ENCODE measurements at regions not wholly inside any gene's neighbourhood (a gene's known extent, or its start where the extent isn't known, plus 50 kb on each side); places are given as distances from the start of the nearest gene placed in this dataset.

GRCh38 chr11:92894197-92894596, 75.3 kb upstream of the MTNR1B start:
- TF ChIP-seq CHD2 (IDR thresholded peaks at IDR 0.05; ENCODE audit: low read length, partially characterized antibody) (no peak), EP300 (IDR thresholded peaks at IDR 0.05) (no peak), SMC3 (IDR thresholded peaks at IDR 0.05) (no peak), POLR2A (IDR thresholded peaks at IDR 0.05; ENCODE audit: low read length) (no peak), CHD4 (IDR thresholded peaks at IDR 0.05; ENCODE audit: borderline replicate concordance) (no peak), ZSCAN20 (CRISPR knock-in tag; IDR thresholded peaks at IDR 0.05) (no peak), MAX (IDR thresholded peaks at IDR 0.05) (no peak), RNF2 (IDR thresholded peaks at IDR 0.05; ENCODE audit: borderline replicate concordance, low read depth) (no peak), RARB (CRISPR knock-in tag; IDR thresholded peaks at IDR 0.05) (no peak), MAFK (IDR thresholded peaks at IDR 0.05; ENCODE audit: partially characterized antibody) (no peak), CEBPB (IDR thresholded peaks at IDR 0.05) (no peak), KDM1A (IDR thresholded peaks at IDR 0.05; ENCODE audit: low read depth) (no peak), HOXA7 (CRISPR knock-in tag; IDR thresholded peaks at IDR 0.05) (no peak)
- TF ChIP-seq, protein P1, sequence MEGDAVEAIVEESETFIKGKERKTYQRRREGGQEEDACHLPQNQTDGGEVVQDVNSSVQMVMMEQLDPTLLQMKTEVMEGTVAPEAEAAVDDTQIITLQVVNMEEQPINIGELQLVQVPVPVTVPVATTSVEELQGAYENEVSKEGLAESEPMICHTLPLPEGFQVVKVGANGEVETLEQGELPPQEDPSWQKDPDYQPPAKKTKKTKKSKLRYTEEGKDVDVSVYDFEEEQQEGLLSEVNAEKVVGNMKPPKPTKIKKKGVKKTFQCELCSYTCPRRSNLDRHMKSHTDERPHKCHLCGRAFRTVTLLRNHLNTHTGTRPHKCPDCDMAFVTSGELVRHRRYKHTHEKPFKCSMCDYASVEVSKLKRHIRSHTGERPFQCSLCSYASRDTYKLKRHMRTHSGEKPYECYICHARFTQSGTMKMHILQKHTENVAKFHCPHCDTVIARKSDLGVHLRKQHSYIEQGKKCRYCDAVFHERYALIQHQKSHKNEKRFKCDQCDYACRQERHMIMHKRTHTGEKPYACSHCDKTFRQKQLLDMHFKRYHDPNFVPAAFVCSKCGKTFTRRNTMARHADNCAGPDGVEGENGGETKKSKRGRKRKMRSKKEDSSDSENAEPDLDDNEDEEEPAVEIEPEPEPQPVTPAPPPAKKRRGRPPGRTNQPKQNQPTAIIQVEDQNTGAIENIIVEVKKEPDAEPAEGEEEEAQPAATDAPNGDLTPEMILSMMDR (IDR thresholded peaks at IDR 0.05) = no peak
